ENCODE measurements at regions not wholly inside any gene's neighbourhood (a gene's known extent, or its start where the extent isn't known, plus 50 kb on each side); places are given as distances from the start of the nearest gene placed in this dataset.
"Not testable (repeated sequence)": the region's sequence is repeated elsewhere in the genome, so short reads cannot be mapped to it uniquely, and the experiment has no call there.

GRCh38 chr5:21482983-21483650, 1370.0 kb downstream of the CDH12 start:
- DNase-seq: not testable (repeated sequence)

DNA sequence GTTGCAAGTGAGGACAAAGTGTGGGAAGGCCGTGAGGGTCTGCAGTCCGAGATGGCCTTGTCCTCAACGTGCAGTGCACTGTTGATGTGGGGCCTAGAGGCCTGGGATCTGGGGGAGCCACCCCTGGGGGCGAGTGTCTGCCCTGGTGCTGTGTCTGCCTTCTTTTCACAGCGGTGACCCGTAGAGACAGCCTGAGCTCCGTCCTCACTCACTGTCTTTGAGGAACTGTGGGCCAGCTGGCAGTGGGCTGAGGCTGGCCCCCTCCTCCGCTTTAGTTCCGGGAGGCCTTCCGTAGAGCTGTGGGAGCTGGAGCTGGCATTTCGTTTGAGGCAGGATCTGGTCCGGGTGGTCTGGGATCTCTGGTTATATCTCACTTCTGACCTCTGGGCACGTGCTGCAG, 1370.6 kb downstream of the CDH12 start:
- DNase-seq: not testable (repeated sequence)

- DNase-seq: not testable (repeated sequence)
Observed at GRCh38 chr5:21481320-21482270, 1371.5 kb downstream of the CDH12 start.

- DNase-seq: not testable (repeated sequence)
Observed at GRCh38 chr5:21480054-21480453, 1373.1 kb downstream of the CDH12 start.

- not testable (repeated sequence) for DNase-seq
Observed at GRCh38 chr5:21473981-21474380, 1379.2 kb downstream of the CDH12 start.

- DNase-seq: not testable (repeated sequence)
Observed at GRCh38 chr5:21473436-21473835, 1379.7 kb downstream of the CDH12 start.

DNA sequence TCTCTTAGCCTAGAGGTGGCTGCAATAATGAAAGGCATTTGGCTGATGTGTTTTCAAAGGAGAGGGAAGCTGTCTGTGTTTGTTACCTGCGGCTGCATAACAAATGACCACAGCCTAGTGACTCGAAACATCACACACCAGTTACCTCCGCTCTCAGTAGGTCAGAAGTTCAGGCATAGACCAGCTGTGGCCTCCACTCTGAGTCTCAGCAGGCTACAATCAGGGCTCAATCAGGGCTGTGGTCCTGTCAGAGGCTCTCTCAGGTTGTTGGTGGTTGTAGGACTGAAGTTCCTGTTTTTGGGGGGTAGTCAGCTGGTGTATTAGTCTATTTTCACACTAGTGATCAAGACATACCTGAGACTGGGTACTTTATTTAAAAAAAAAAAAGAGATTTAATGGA, 1381.5 kb downstream of the CDH12 start:
- not testable (repeated sequence) for DNase-seq

DNA sequence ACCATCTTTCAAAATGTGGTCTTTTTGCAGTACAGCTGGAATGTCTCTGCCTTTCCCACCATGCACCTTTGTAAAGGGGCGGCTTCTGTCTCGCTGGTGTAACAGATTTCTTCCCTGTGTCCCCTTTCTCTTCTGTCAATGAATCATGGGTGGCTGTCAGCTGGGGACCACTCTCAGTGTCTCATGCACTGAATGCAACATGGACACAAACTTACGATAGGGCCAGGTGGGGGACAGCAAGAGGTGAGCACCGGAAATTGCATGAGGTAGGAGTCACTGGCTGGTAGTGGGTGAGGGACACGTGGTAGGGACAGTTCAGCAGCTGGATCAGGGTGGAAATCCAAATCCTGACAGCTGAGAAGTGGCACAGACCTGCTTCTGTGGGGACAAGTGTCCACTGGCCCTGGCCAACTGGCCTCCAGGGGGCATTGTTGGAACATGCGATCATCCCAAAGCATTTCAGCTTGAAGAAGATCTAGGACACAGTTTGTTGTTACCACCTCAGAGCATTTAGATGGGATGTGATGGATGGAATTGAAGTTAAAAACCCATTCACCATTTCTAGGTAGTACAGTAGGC, 1383.5 kb downstream of the CDH12 start:
- DNase-seq: not testable (repeated sequence)

DNA sequence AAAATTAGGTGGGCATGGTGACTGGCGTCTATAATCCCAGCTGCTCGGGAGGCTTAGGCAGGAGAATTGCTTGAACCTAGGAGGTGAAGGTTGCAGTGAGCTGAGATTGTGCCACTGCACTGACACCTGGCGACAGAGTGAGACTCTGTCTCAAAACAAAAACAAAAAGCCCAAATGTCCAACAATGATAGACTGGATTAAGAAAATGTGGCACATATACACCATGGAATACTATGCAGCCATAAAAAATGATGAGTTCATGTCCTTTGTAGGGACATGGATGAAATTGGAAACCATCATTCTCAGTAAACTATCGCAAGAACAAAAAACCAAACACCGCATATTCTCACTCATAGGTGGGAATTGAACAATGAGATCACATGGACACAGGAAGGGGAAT, 1385.6 kb downstream of the CDH12 start:
- DNase-seq: not testable (repeated sequence)

DNA sequence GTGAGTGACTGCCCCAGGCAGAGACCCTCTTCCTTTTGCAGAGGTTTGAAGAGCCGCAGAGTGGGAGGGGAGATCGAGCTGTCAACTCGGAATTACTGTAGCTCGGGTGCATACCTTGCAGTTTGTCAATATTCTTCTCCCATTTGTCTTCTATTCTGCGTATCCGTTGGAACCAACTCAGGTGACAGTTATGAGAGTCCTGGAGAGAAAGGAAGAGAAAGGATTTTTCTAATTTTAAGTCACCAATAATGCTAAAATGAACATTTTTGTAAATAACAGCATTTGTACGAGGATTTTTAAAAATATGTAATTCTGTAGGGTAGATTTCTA, 1393.4 kb downstream of the CDH12 start:
- not testable (repeated sequence) for DNase-seq

DNA sequence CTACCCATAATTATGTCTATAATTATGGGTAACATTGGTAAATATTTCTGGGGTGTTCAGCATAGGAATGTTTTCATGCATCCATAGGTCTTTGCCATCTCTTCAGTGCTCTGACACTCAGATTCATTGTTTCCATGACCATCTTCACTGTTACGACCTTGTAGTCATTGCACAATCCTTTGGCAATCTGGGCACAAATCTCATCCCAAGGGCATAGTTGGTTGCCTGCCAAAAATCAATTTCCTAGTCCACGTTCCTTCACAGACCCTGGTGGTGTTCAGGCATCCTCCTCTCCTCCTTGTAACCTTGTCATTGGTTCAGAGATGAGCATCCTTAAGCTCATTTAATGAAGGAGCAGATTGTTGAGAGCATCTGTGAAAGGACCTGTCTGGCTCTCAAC, 1400.7 kb downstream of the CDH12 start:
- no peak for DNase-seq

DNA sequence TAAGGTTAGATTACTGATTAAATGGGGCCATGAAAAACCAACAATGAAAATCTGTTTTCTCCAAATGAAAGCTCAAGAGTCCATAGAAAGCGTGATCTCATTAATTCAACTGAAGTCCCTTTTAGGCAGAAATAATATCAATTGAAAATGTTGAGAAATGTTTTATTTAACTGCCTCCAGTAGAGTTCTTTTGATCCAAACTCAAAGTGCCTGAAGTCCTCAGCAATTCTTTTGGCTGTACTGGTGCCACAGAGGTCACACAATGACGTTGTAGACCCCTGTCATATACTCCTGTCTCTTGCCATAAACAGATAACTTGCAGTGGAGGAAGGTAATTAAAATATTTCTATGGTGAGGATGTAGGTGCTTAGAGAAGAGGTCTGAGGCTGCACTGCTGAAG, 1420.5 kb downstream of the CDH12 start:
- no peak for DNase-seq

DNA sequence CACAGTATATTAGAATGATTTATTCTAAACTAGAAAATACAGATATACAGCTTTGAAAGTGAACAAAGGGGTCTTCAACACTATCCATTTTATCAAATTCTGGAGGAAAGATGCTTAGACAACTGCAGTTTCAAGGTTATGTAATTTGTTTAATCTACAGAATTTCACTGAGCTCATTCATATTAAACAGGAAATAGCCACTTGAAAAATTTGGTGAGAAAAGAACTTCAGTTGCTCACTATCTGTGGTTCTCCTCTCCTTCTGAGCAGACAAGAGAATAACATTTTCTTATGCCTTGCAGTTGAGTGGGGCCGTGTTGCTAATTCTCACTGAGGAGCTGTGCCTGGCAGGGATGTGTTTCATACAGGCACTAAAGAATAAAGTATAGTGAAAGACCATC, 1428.2 kb downstream of the CDH12 start:
- no peak for DNase-seq

- no peak for DNase-seq
Observed at GRCh38 chr5:21419383-21419782, 1431.4 kb upstream of the CDH18 start.

GRCh38 chr5:21402089-21402488, 1414.1 kb upstream of the CDH18 start:
- DNase-seq: not testable (repeated sequence)

GRCh38 chr5:21398511-21398910, 1410.5 kb upstream of the CDH18 start:
- no peak for DNase-seq

DNA sequence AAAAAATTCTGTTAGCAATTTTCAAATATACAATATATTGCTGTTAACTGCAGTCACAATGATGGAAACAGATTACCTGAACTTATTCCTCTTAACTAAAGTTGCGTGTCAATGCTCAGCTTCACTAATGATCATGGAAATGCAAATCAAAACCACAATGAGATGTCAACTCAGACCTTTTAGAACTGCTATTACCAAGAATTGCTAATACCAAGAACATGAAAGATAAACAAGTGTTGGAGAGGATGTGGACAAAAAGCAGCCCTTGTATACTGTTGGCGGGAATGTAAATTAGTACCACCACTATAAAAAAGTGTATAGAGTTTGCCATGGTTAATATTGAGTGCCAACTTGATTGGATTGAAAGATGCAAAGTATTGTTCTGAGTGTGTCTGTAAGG, 1409.7 kb upstream of the CDH18 start:
- DNase-seq: no peak

DNA sequence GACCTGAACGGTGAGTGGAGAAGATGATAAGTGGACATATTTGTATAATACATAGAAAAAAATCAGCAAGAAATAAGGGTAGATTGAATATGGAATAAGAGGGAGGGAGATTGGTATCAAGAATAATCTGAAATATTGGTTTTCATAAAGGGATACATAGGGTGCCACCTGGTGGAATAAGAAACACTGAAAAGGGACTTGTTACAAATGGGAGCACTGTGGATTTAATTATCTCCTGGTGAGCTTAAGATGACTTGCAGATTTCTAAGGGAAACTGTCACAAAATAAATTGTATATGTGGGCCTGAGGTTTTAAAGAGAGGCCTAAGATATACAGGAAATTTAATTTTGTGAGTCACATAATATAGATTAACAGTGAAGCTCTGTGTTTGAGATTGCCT, 1403.5 kb upstream of the CDH18 start:
- no peak for DNase-seq

DNA sequence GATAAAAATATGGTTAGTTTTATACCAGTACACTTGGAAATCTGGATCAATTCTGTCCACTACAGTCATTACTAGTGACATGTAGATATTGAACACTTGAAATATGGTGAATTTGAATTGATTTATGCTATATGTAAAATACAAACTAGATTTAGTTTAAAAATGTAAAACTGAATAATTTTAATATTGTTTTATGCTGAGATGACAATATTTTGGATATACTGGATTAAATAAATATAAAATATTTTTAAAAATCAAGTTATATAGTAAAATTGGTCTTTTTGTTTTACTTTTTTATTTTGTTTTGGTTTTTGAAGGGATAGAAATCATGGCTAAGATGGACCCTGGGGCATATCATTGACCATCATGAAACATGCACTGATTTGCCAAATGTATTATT, 1372.8 kb upstream of the CDH18 start:
- not testable (repeated sequence) for DNase-seq

GRCh38 chr5:21341948-21342261, 1353.9 kb upstream of the CDH18 start:
- DNase-seq: peak; percentile 13 to 22

GRCh38 chr5:21341203-21341947, 1353.4 kb upstream of the CDH18 start:
- peak in 1 of 2 donors; percentile 0 for DNase-seq

GRCh38 chr5:21340233-21340632, 1352.2 kb upstream of the CDH18 start:
- DNase-seq: not testable (repeated sequence)

- not testable (repeated sequence) for DNase-seq
Observed at GRCh38 chr5:21336478-21336877, 1348.5 kb upstream of the CDH18 start.

Data from CD4-positive, alpha-beta T cell treated with Interleukin-1 beta for 1 hour (primary cell).